ENCODE measurements at regions not wholly inside any gene's neighbourhood (a gene's known extent, or its start where the extent isn't known, plus 50 kb on each side); places are given as distances from the start of the nearest gene placed in this dataset.

DNA sequence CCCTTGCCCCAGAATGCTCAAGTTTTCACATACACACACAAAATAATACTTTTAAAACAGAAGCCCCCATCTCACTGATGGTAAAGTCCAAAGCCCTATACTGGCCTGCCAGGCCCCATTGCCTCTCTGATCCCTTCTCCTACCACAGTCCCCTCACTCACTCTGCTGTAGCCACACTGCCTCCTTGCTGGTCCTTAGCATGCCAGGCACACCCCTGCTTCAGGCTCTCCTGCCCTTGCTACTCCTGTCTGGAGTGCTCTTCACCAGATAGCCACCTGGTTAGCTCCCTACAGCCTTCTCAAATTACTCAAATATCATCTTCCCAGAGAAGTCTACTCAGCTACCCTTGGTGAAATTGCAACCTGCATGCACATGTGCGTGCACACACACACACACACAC, 177.5 kb downstream of the C5orf15 start:
- peak; percentile 74 for ATAC-seq
- no peak for DNase-seq
- intact Hi-C loops (cut with DNase I) = no loop called here
- no peak overlapping the region for H3K4me3 ChIP-seq
- H3K27ac ChIP-seq = no peak overlapping the region
- no peaks in the 10 kb centered on the region for H3K9me3 ChIP-seq
- H3K36me3 ChIP-seq = no peaks in the 10 kb centered on the region
- H3K27me3 ChIP-seq = no peaks in the 10 kb centered on the region
- H3K4me1 ChIP-seq = no peaks in the 10 kb centered on the region
- no peak for TF ChIP-seq CTCF (IDR thresholded peaks at IDR 0.05)

GRCh38 chr5:133789428-133789827, 177.1 kb upstream of the FSTL4 start:
- H3K27me3 ChIP-seq = no peaks in the 10 kb centered on the region
- H3K27ac ChIP-seq = no peak overlapping the region
- TF ChIP-seq CTCF (IDR thresholded peaks at IDR 0.05) = no peak
- no peaks in the 10 kb centered on the region for H3K36me3 ChIP-seq
- DNase-seq (no peak), ATAC-seq (no peak)
- no peak overlapping the region for H3K4me3 ChIP-seq
- no peaks in the 10 kb centered on the region for H3K9me3 ChIP-seq
- intact Hi-C loops (cut with DNase I) = no loop called here
- no peaks in the 10 kb centered on the region for H3K4me1 ChIP-seq

DNA sequence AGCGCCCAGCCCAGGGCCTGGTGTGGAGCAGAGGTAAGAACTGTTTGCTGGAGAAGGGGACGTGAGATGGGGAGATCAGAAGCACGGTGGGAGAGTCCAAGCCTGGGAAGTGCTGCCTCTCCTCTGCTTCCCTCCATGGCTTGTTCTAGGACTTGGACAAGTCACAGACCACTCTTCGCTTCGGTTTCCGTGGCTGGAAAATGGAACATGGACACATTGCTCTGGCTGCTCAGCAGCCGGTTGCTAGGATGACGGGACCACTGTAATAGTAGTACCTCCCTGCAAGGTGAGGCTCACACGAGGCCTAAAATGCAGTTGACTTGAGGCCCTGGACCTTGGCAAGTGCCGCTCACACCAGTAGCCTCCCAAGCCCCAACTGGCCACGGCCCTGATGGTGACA, 175.8 kb upstream of the FSTL4 start:
- ATAC-seq (no peak), DNase-seq (no peak)
- intact Hi-C loops (cut with DNase I) = no loop called here
- Histone ChIP-seq H3K9me3 (no peaks in the 10 kb centered on the region), H3K36me3 (no peaks in the 10 kb centered on the region), H3K27ac (no peak overlapping the region), H3K27me3 (no peaks in the 10 kb centered on the region), H3K4me1 (no peaks in the 10 kb centered on the region), H3K4me3 (no peak overlapping the region)
- no peak for TF ChIP-seq CTCF (IDR thresholded peaks at IDR 0.05)

GRCh38 chr5:133786420-133786819, 174.1 kb upstream of the FSTL4 start:
- H3K27ac ChIP-seq = no peak overlapping the region
- intact Hi-C loops (cut with DNase I) = no loop called here
- no peaks in the 10 kb centered on the region for H3K36me3 ChIP-seq
- no peaks in the 10 kb centered on the region for H3K4me1 ChIP-seq
- no peaks in the 10 kb centered on the region for H3K27me3 ChIP-seq
- H3K9me3 ChIP-seq = no peaks in the 10 kb centered on the region
- ATAC-seq (no peak), DNase-seq (no peak)
- H3K4me3 ChIP-seq = no peak overlapping the region
- no peak for TF ChIP-seq CTCF (IDR thresholded peaks at IDR 0.05)

DNA sequence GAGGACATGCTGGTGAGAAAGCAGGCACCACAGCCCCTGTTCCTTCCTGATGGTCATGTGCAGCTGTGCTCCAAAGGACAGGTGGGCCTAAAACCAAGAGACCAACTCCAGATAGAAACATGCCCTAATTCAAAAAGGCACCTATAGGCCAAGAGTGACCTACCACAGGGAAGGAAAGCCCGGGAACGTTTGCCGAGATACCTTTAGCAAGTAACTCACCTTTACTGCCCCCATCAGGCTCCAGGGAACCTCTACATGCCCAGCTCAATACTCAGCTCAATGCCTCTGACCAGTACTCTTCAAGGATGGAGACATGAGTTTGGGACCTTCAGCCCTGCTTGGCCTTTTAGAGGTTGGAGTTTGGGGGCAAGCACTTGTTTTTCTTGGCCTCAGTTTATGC, 172.8 kb upstream of the FSTL4 start:
- Histone ChIP-seq H3K27me3 (no peaks in the 10 kb centered on the region), H3K9me3 (no peaks in the 10 kb centered on the region), H3K4me1 (no peaks in the 10 kb centered on the region), H3K4me3 (no peak overlapping the region), H3K36me3 (no peaks in the 10 kb centered on the region), H3K27ac (no peak overlapping the region)
- no peak for DNase-seq
- no peak for ATAC-seq
- no peak for TF ChIP-seq CTCF (IDR thresholded peaks at IDR 0.05)
- intact Hi-C loops (cut with DNase I) = no loop called here

DNA sequence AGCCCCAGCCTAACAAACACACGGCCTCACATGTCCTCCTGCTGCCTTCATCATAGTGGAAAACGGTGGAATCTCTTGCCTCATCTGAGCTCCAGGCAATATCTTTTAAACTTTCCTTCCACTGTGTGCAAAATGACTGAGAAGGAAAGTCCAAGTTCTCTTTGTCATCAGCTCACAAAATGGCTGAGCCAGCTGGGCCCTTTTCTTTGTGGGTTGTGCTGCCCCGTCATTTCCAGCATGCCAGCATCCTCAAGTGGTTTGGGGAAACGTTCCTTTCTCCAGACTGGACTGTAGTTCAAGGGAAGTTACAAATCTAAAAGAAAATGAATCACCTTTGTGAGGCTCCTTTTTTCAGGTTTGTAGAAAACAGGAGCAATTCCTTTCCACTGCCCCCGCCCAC, 171.1 kb upstream of the FSTL4 start:
- H3K27ac ChIP-seq = no peak overlapping the region
- no peaks in the 10 kb centered on the region for H3K9me3 ChIP-seq
- no peaks in the 10 kb centered on the region for H3K36me3 ChIP-seq
- H3K4me1 ChIP-seq = no peaks in the 10 kb centered on the region
- intact Hi-C loops (cut with DNase I) = no loop called here
- no peaks in the 10 kb centered on the region for H3K27me3 ChIP-seq
- H3K4me3 ChIP-seq = no peak overlapping the region
- DNase-seq (no peak), ATAC-seq (no peak)
- no peak for TF ChIP-seq CTCF (IDR thresholded peaks at IDR 0.05)

All from upper lobe of right lung (tissue), 1 donor.